Stimulated activated effector memory CD8-positive, alpha-beta T cell treated with anti-CD3 and anti-CD28 coated beads, Interleukin-12 subunit alpha, Interleukin-12 subunit beta, amount 100 ng/mL, for 72 hours (primary cell): ENCODE measurements at regions not wholly inside any gene's neighbourhood (a gene's known extent, or its start where the extent isn't known, plus 50 kb on each side); places are given as distances from the start of the nearest gene placed in this dataset.

Source experiments
- ATAC-seq: fragments of 150-1000 bp; cut with Tn5 transposase; 2 replicates; pipeline ENCODE4 v1.10.0; 2021
- DNase-seq, 2 donors: peaks; one replicate each; pipeline ENCODE4 v3.0.0; 2021 to 2022; ENCODE audit warnings: low spot score in 2 of 2
- H3K27ac Mint-ChIP-seq: one replicate; pipeline ENCODE4 v1.8.0; 2022; ENCODE audit warnings: mild to moderate bottlenecking, mixed read lengths
- H3K36me3 Mint-ChIP-seq: one replicate; pipeline ENCODE4 v1.8.0; 2022; ENCODE audit warnings: mild to moderate bottlenecking, mixed read lengths
- H3K4me1 Mint-ChIP-seq: one replicate; pipeline ENCODE4 v1.8.0; 2022; ENCODE audit warnings: mixed read lengths
- H3K4me3 Mint-ChIP-seq: one replicate; pipeline ENCODE4 v1.8.0; 2022; ENCODE audit warnings: mild to moderate bottlenecking, mixed read lengths
- H3K9me3 Mint-ChIP-seq: one replicate; pipeline ENCODE4 v1.8.0; 2022; ENCODE audit warnings: mixed read lengths

GRCh38 chr10:105834261-105835059 is 1193.4 kb downstream of the SORCS3 start:
- Mint-ChIP-seq H3K4me3 (no peak overlapping the region), H3K9me3 (peaks cover 11% of the 10 kb centered on the region), H3K36me3 (no peaks in the 10 kb centered on the region), H3K4me1 (no peaks in the 10 kb centered on the region), H3K27ac (no peak overlapping the region)
- DNase-seq (no peak), ATAC-seq (no peak)

GRCh38 chr10:105827133-105827532 is 1186.0 kb downstream of the SORCS3 start:
- no peaks in the 10 kb centered on the region for H3K36me3 Mint-ChIP-seq
- DNase-seq, result no peak
- no peaks in the 10 kb centered on the region for H3K4me1 Mint-ChIP-seq
- no peak overlapping the region for H3K27ac Mint-ChIP-seq
- H3K9me3 Mint-ChIP-seq, result peaks cover 21% of the 10 kb centered on the region
- H3K4me3 Mint-ChIP-seq, result no peak overlapping the region
- ATAC-seq, result no peak

- DNase-seq (no peak), ATAC-seq (no peak)
- Mint-ChIP-seq H3K4me1 (no peaks in the 10 kb centered on the region), H3K9me3 (peaks cover 14% of the 10 kb centered on the region), H3K36me3 (no peaks in the 10 kb centered on the region), H3K27ac (no peak overlapping the region), H3K4me3 (no peak overlapping the region)
Observed at GRCh38 chr10:105807935-105808587, 1167.0 kb downstream of the SORCS3 start.

- ATAC-seq, result no peak
- H3K36me3 Mint-ChIP-seq, result no peaks in the 10 kb centered on the region
- DNase-seq, result no peak
- H3K27ac Mint-ChIP-seq, result no peak overlapping the region
- H3K4me1 Mint-ChIP-seq, result no peaks in the 10 kb centered on the region
- H3K4me3 Mint-ChIP-seq, result no peak overlapping the region
- H3K9me3 Mint-ChIP-seq, result peaks cover 13% of the 10 kb centered on the region
Observed at GRCh38 chr10:105803206-105803605, 1162.1 kb downstream of the SORCS3 start.

- ATAC-seq (no peak), DNase-seq (no peak)
- Mint-ChIP-seq H3K27ac (no peak overlapping the region), H3K4me3 (no peak overlapping the region), H3K9me3 (peaks cover 13% of the 10 kb centered on the region), H3K4me1 (no peaks in the 10 kb centered on the region), H3K36me3 (no peaks in the 10 kb centered on the region)
Observed at GRCh38 chr10:105800641-105801040, 1159.6 kb downstream of the SORCS3 start.

- Mint-ChIP-seq H3K4me1 (no peaks in the 10 kb centered on the region), H3K36me3 (no peaks in the 10 kb centered on the region), H3K9me3 (peaks cover 5% of the 10 kb centered on the region), H3K4me3 (no peak overlapping the region), H3K27ac (no peak overlapping the region)
- ATAC-seq (no peak), DNase-seq (no peak)
Observed at GRCh38 chr10:105798328-105798889, 1157.3 kb downstream of the SORCS3 start.

- Mint-ChIP-seq H3K36me3 (no peaks in the 10 kb centered on the region), H3K9me3 (peaks cover 5% of the 10 kb centered on the region), H3K27ac (no peak overlapping the region), H3K4me3 (no peak overlapping the region), H3K4me1 (no peaks in the 10 kb centered on the region)
- ATAC-seq, result no peak
- DNase-seq, result no peak
Observed at GRCh38 chr10:105797234-105797890, 1156.3 kb downstream of the SORCS3 start.

GRCh38 chr10:105793071-105793470 is 1152.0 kb downstream of the SORCS3 start:
- ATAC-seq (no peak), DNase-seq (no peak)
- Mint-ChIP-seq H3K4me3 (no peak overlapping the region), H3K36me3 (no peaks in the 10 kb centered on the region), H3K4me1 (no peaks in the 10 kb centered on the region), H3K27ac (no peak overlapping the region), H3K9me3 (peaks cover under 1% of the 10 kb centered on the region)

- Mint-ChIP-seq H3K27ac (no peak overlapping the region), H3K9me3 (peaks cover 14% of the 10 kb centered on the region)
- no peak for ATAC-seq
Observed at GRCh38 chr10:105785721-105786120, 1144.6 kb downstream of the SORCS3 start.

GRCh38 chr10:105783936-105784483 is 1142.9 kb downstream of the SORCS3 start:
- no peaks in the 10 kb centered on the region for H3K4me1 Mint-ChIP-seq
- no peak overlapping the region for H3K27ac Mint-ChIP-seq
- no peak for DNase-seq
- peaks cover 14% of the 10 kb centered on the region for H3K9me3 Mint-ChIP-seq
- ATAC-seq, result no peak
- no peak overlapping the region for H3K4me3 Mint-ChIP-seq
- H3K36me3 Mint-ChIP-seq, result no peaks in the 10 kb centered on the region

More at GRCh38 chr10:105785721-105786120, 1144.6 kb downstream of the SORCS3 start:
- Mint-ChIP-seq H3K4me3 (no peak overlapping the region), H3K4me1 (no peaks in the 10 kb centered on the region), H3K36me3 (no peaks in the 10 kb centered on the region)
- no peak for DNase-seq

- H3K4me3 Mint-ChIP-seq, result no peak overlapping the region
- no peak overlapping the region for H3K27ac Mint-ChIP-seq
- H3K36me3 Mint-ChIP-seq, result no peaks in the 10 kb centered on the region
- no peaks in the 10 kb centered on the region for H3K9me3 Mint-ChIP-seq
- H3K4me1 Mint-ChIP-seq, result no peaks in the 10 kb centered on the region
- ATAC-seq (no peak), DNase-seq (no peak)
Observed at GRCh38 chr10:105774881-105775280, 1133.8 kb downstream of the SORCS3 start.

- DNase-seq, result no peak
- H3K4me3 Mint-ChIP-seq, result no peak overlapping the region
- no peaks in the 10 kb centered on the region for H3K36me3 Mint-ChIP-seq
- ATAC-seq, result no peak
- H3K9me3 Mint-ChIP-seq, result no peaks in the 10 kb centered on the region
- no peak overlapping the region for H3K27ac Mint-ChIP-seq
- H3K4me1 Mint-ChIP-seq, result no peaks in the 10 kb centered on the region
Observed at GRCh38 chr10:105774351-105774750, 1133.3 kb downstream of the SORCS3 start.

- H3K9me3 Mint-ChIP-seq, result peaks cover 7% of the 10 kb centered on the region
- no peak overlapping the region for H3K4me3 Mint-ChIP-seq
- no peak overlapping the region for H3K27ac Mint-ChIP-seq
- no peaks in the 10 kb centered on the region for H3K4me1 Mint-ChIP-seq
- DNase-seq (no peak), ATAC-seq (no peak)
- no peaks in the 10 kb centered on the region for H3K36me3 Mint-ChIP-seq
Observed at GRCh38 chr10:105770524-105771212, 1129.6 kb downstream of the SORCS3 start.

- DNase-seq, result no peak
- no peak overlapping the region for H3K4me3 Mint-ChIP-seq
- H3K4me1 Mint-ChIP-seq, result no peaks in the 10 kb centered on the region
- no peaks in the 10 kb centered on the region for H3K36me3 Mint-ChIP-seq
- ATAC-seq, result no peak
- peaks cover 10% of the 10 kb centered on the region for H3K9me3 Mint-ChIP-seq
- H3K27ac Mint-ChIP-seq, result no peak overlapping the region
Observed at GRCh38 chr10:105769248-105770184, 1128.4 kb downstream of the SORCS3 start.
